COR-L47 (cell line): ENCODE measurements at regions not wholly inside any gene's neighbourhood (a gene's known extent, or its start where the extent isn't known, plus 50 kb on each side); places are given as distances from the start of the nearest gene placed in this dataset.
"Not testable (repeated sequence)": the region's sequence is repeated elsewhere in the genome, so short reads cannot be mapped to it uniquely, and the experiment has no call there.

Experiments used
- DNase-seq: peaks from one replicate; lab custom pipeline; 2025; lab: John Stamatoyannopoulos, UW

GRCh38 chr1:38746941-38747600 lies 112.5 kb downstream of the RRAGC start:
- DNase-seq, result no peak

GRCh38 chr1:38746402-38746935 lies 113.1 kb downstream of the RRAGC start:
- DNase-seq, result no peak

GRCh38 chr1:38745476-38746401 lies 113.8 kb downstream of the RRAGC start:
- no peak for DNase-seq

- no peak for DNase-seq
Measured at GRCh38 chr1:38744452-38745350, 114.9 kb downstream of the RRAGC start.

- no peak for DNase-seq
Measured at GRCh38 chr1:38743184-38743583, 116.4 kb downstream of the RRAGC start.

- no peak for DNase-seq
Measured at GRCh38 chr1:38741341-38741740, 118.2 kb downstream of the RRAGC start.

GRCh38 chr1:38740487-38740886 lies 119.1 kb downstream of the RRAGC start:
- DNase-seq, result no peak

GRCh38 chr1:38738207-38738606 lies 121.4 kb downstream of the RRAGC start:
- DNase-seq, result no peak

- DNase-seq, result no peak
Measured at GRCh38 chr1:38736399-38736798, 123.2 kb downstream of the RRAGC start.

GRCh38 chr1:38735651-38736161 lies 123.9 kb downstream of the RRAGC start:
- no peak for DNase-seq

GRCh38 chr1:38733761-38734160 lies 125.8 kb downstream of the RRAGC start:
- DNase-seq, result no peak

GRCh38 chr1:38730511-38731397 lies 128.8 kb downstream of the RRAGC start:
- DNase-seq, result no peak

- no peak for DNase-seq
Measured at GRCh38 chr1:38728585-38728908, 131.0 kb downstream of the RRAGC start.

- no peak for DNase-seq
Measured at GRCh38 chr1:38727684-38728584, 131.6 kb downstream of the RRAGC start.

- not testable (repeated sequence) for DNase-seq
Measured at GRCh38 chr1:38725321-38725961, 134.1 kb downstream of the RRAGC start.

- no peak for DNase-seq
Measured at GRCh38 chr1:38724160-38725131, 135.1 kb downstream of the RRAGC start.

- DNase-seq, result no peak
Measured at GRCh38 chr1:38721816-38722215, 137.8 kb downstream of the RRAGC start.

- no peak for DNase-seq
Measured at GRCh38 chr1:38719880-38720279, 139.7 kb downstream of the RRAGC start.
